ENCODE measurements at regions not wholly inside any gene's neighbourhood (a gene's known extent, or its start where the extent isn't known, plus 50 kb on each side); places are given as distances from the start of the nearest gene placed in this dataset.
"Not testable (repeated sequence)": the region's sequence is repeated elsewhere in the genome, so short reads cannot be mapped to it uniquely, and the experiment has no call there.

GRCh38 chr2:167353605-167354280 is 465.5 kb downstream of the XIRP2 start:
- no peak for DNase-seq (ENCODE audit: low spot score)

- DNase-seq (ENCODE audit: low spot score): no peak
Measured at GRCh38 chr2:167345559-167345958, 457.3 kb downstream of the XIRP2 start.

GRCh38 chr2:167342769-167343168 is 454.5 kb downstream of the XIRP2 start:
- DNase-seq (ENCODE audit: low spot score): no peak

GRCh38 chr2:167340322-167340721 is 452.0 kb downstream of the XIRP2 start:
- no peak for DNase-seq (ENCODE audit: low spot score)

GRCh38 chr2:167336213-167336612 is 447.9 kb downstream of the XIRP2 start:
- no peak for DNase-seq (ENCODE audit: low spot score)

GRCh38 chr2:167335541-167335992 is 447.3 kb downstream of the XIRP2 start:
- DNase-seq (ENCODE audit: low spot score): no peak

- DNase-seq (ENCODE audit: low spot score): no peak
Measured at GRCh38 chr2:167334146-167334742, 446.0 kb downstream of the XIRP2 start.

- DNase-seq (ENCODE audit: low spot score): no peak
Measured at GRCh38 chr2:167333245-167333644, 445.0 kb downstream of the XIRP2 start.

- DNase-seq (ENCODE audit: low spot score): no peak
Measured at GRCh38 chr2:167332358-167332757, 444.1 kb downstream of the XIRP2 start.

GRCh38 chr2:167331636-167332232 is 443.5 kb downstream of the XIRP2 start:
- no peak for DNase-seq (ENCODE audit: low spot score)

GRCh38 chr2:167328808-167329207 is 440.5 kb downstream of the XIRP2 start:
- DNase-seq (ENCODE audit: low spot score): not testable (repeated sequence)

GRCh38 chr2:167322795-167323194 is 434.5 kb downstream of the XIRP2 start:
- no peak for DNase-seq (ENCODE audit: low spot score)

GRCh38 chr2:167318581-167318980 is 430.3 kb downstream of the XIRP2 start:
- DNase-seq (ENCODE audit: low spot score): no peak

- no peak for DNase-seq (ENCODE audit: low spot score)
Measured at GRCh38 chr2:167310442-167310841, 422.2 kb downstream of the XIRP2 start.
